NB4 (cell line): ENCODE measurements at regions not wholly inside any gene's neighbourhood (a gene's known extent, or its start where the extent isn't known, plus 50 kb on each side); places are given as distances from the start of the nearest gene placed in this dataset.

Experiments used
- DNase-seq: peaks from one replicate; pipeline ENCODE4 v3.0.0; 2010; ENCODE audit warnings: low read depth
- H3K4me3 ChIP-seq: one replicate; pipeline ENCODE4 v1.5.1; 2011; ENCODE audit warnings: mild to moderate bottlenecking, low read depth, low read length, moderate library complexity
- CTCF ChIP-seq: IDR thresholded peaks from one replicate; pipeline ENCODE4 v1.5.1; 2012; ENCODE audit warnings: low read depth, low read length
- MAX ChIP-seq: IDR thresholded peaks from 2 replicates; pipeline ENCODE4 v1.6.1; 2011; ENCODE audit warnings: low read depth, low read length
- MYC ChIP-seq: IDR thresholded peaks from 2 replicates; pipeline ENCODE4 v1.6.1; 2011; ENCODE audit warnings: low read depth, low read length
- POLR2A ChIP-seq: IDR thresholded peaks from 2 replicates; pipeline ENCODE4 v1.6.1; 2011; ENCODE audit warnings: mild to moderate bottlenecking; ENCODE audit not compliant: insufficient read length; ENCODE audit errors: extremely low read depth

GRCh38 chr2:225340923-225341322 lies 58.6 kb upstream of the NYAP2 start:
- DNase-seq = no peak
- no peak overlapping the region for H3K4me3 ChIP-seq
- TF ChIP-seq POLR2A = no peak

GRCh38 chr2:225337183-225337582 lies 62.3 kb upstream of the NYAP2 start:
- no peak for DNase-seq
- TF ChIP-seq POLR2A = no peak
- TF ChIP-seq CTCF = no peak
- TF ChIP-seq MAX = no peak
- no peak for TF ChIP-seq MYC

GRCh38 chr2:225334514-225334913 lies 65.0 kb upstream of the NYAP2 start:
- no peak for DNase-seq
- H3K4me3 ChIP-seq = no peak overlapping the region
- TF ChIP-seq CTCF = no peak
- no peak for TF ChIP-seq MAX
- TF ChIP-seq MYC = no peak
- no peak for TF ChIP-seq POLR2A

More at GRCh38 chr2:225337183-225337582, 62.3 kb upstream of the NYAP2 start:
- no peak overlapping the region for H3K4me3 ChIP-seq

- no peak for DNase-seq
- no peak overlapping the region for H3K4me3 ChIP-seq
- TF ChIP-seq POLR2A = no peak
- TF ChIP-seq CTCF = no peak
- TF ChIP-seq MAX = no peak
- TF ChIP-seq MYC = no peak
Observed at GRCh38 chr2:225328192-225328591, 71.3 kb upstream of the NYAP2 start.

GRCh38 chr2:225326969-225327368 lies 72.5 kb upstream of the NYAP2 start:
- H3K4me3 ChIP-seq = no peak overlapping the region
- TF ChIP-seq CTCF (no peak), MYC (no peak), MAX (no peak), POLR2A (no peak)
- DNase-seq = no peak

- DNase-seq = no peak
- TF ChIP-seq CTCF (no peak), POLR2A (no peak), MAX (no peak), MYC (no peak)
Observed at GRCh38 chr2:225319872-225320271, 79.6 kb upstream of the NYAP2 start.

More at GRCh38 chr2:225319872-225320271, 79.6 kb upstream of the NYAP2 start:
- no peak overlapping the region for H3K4me3 ChIP-seq
